Fibroblast of peridontal ligament (primary cell): ENCODE measurements at regions not wholly inside any gene's neighbourhood (a gene's known extent, or its start where the extent isn't known, plus 50 kb on each side); places are given as distances from the start of the nearest gene placed in this dataset.

Experiments
- DNase-seq: peaks from one replicate; pipeline ENCODE4 v3.0.0-alpha.2; 2010; ENCODE audit errors: extremely low read depth

DNA sequence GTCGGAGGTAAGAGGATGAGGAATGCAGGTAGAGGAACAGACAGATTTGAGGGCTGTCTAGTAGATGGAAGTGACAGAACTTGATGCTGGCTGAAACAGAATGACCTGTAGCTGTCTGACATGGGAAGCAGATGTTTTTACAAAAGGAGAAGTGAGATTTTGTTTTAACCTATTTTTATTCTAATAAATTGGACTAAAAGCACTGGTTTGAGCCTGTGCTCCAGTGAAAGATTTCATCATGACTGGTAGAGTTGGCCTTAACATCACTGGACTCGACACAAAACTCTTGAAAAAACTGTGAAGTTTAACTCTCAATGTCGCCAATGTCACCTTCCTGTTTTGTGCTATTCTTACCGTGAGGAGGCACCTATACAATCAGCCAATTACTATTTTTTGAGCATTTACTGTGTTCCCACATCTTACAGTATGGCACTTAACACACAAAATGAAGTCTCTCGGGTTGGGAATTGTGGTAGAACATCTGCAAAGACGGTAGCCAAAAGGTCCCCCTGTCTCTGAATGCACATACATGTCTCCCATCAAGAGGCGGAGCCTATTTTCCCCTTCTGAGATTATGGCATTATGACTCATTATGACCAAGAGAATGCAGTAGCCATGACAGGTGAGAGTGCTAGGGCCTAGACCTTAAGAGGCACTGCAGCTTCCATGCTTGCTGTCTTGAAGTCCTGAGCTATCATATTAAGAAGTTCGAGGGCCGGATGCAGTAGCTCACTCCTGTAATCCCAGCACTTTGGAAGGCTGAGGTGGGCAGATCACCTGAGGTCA is 93.2 kb downstream of the FOXF2 start:
- DNase-seq = no peak

GRCh38 chr6:1485678-1486077 is 96.3 kb downstream of the FOXF2 start:
- DNase-seq = peak; percentile 92

DNA sequence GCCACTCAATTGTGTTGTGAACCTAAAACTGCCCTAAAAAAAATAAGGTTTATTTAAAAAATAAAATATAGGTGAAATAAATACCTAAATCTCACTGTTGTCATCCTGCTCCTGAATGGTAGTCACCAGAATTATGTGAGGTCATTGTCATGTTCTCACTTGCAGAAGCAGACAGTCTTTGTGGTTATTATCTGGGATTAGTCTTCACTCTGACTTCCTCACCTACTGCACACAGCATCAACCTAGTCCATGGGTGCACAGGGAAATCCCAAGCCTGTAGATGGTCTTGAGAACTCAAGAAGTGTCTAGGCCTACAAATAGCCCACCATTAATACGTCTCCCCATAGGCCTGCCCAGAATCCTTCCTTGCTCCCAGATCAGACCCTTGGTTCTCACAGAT is 97.0 kb downstream of the FOXF2 start:
- DNase-seq = no peak

DNA sequence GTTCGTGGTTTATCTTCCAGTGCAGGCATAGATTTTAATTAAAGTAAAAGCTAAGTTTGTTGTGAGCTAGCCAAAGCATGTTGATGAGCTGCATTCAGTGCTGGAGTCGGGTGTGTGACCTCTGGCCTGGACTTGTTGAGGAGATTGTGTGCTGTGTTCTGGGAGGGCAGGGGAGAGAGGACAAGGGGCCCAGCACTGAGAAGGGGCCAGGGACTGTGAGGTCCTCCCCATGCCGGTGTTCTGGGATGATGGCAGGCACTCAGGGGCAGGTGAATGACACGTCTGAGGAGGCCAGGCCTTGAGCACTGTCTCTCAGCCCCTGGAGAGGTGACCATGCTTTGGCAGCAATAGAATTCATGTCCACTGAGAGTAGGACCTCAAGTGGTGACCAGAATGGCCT is 97.9 kb downstream of the FOXF2 start:
- no peak for DNase-seq

DNA sequence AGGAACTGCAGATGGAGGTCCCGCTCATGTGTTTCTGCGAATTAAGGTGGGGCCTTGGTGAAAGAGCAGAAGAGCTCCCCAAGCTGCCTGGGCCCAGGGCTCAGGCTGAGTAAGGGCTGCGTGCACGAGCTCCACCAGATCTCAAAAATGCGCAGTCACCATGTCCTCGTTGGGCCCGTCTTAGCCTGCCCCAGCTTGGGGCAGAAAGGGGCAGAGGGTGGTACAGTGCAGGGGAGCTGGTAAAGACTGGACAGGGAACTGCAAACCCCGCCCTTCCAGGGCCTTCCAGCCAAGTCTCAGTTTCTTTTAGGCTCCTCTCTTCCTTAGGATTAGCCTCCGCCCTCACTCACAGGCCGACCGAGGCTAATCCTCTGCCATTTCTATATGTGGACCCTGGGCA is 101.6 kb downstream of the FOXF2 start:
- DNase-seq = no peak

- no peak for DNase-seq
Observed at GRCh38 chr6:1491591-1492319, 102.4 kb downstream of the FOXF2 start.

GRCh38 chr6:1494671-1495070 is 105.3 kb downstream of the FOXF2 start:
- DNase-seq = no peak

DNA sequence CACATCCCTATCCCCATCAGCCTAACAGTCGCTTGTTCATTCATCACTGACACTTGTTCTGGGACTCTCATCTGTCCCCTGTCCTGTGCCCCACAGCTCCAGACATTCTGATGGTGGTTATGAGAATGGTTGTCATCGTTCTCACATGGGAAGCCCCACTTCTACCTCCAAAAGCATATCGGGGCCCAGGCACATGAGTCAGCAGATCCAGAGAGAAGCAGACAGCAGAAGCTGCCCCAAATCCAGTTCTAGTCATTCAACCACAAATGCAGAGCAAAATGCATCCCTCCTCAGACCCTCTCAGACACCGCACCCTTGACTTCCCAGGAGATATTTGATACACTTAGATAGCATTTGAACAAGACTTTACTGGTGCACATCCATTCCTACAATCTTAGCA is 106.0 kb downstream of the FOXF2 start:
- DNase-seq = no peak

DNA sequence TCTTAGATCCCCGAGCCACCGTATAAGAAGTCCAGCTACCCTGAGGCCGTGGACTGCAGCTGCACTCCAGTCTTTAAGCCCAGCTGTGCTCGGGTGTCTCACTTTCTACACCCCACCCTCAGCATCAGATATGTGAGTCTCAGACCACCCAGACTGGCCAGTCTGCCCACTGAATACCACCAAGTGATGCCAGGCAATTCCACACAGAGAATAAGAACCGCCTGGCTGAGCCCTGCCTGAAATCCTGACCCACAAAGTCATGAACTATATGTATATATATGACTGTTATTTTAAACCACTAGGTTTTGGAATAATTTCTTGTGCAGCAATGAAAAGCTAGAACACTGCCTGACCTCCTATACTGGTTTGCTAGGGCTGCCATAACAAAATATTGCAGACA is 106.7 kb downstream of the FOXF2 start:
- DNase-seq = no peak

GRCh38 chr6:1496836-1497760 is 107.7 kb downstream of the FOXF2 start:
- DNase-seq = no peak

- DNase-seq = no peak
Observed at GRCh38 chr6:1497761-1498105, 108.4 kb downstream of the FOXF2 start.

GRCh38 chr6:1498491-1499113 is 109.2 kb downstream of the FOXF2 start:
- peak; percentile 41 for DNase-seq

- DNase-seq = no peak
Observed at GRCh38 chr6:1499777-1500176, 109.9 kb upstream of the FOXC1 start.

DNA sequence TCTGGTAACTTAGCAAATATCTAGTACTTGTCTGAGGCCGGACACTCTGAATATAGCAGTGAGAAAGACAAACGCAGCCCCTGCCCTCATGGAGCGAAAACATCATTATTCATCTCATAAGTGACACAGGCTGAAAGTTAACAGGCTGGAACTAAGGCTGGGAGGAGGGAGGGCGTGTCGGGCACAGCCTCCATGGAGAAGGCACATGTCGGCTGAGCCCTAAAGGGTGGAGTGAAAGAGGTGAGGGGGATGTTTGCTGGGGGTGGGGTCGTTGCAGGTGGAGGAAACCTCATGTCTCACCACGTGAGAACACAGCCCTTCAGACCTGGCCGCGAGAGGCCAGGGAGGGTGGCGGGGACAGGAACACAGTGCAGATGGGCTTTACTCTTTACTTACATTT is 108.8 kb upstream of the FOXC1 start:
- DNase-seq = no peak

GRCh38 chr6:1502041-1502440 is 107.7 kb upstream of the FOXC1 start:
- DNase-seq = no peak

DNA sequence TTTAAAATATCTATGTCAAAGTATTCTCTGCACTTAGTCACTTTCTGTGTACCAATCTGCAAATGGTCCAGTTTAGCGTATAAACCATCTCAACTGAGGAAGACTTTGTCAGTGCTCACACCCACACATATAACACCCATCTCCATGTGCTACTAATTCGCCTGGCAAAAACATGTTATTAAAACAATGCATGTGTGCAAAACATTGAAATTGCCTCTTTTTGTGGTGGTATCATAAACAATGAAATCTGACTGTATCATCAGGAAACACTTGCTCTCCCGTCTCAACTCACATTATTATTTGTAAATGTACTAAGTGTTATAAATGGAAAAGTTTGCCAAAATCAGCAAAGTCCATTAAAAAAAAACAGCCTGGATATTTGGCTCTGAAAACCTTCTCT is 105.9 kb upstream of the FOXC1 start:
- DNase-seq = no peak

DNA sequence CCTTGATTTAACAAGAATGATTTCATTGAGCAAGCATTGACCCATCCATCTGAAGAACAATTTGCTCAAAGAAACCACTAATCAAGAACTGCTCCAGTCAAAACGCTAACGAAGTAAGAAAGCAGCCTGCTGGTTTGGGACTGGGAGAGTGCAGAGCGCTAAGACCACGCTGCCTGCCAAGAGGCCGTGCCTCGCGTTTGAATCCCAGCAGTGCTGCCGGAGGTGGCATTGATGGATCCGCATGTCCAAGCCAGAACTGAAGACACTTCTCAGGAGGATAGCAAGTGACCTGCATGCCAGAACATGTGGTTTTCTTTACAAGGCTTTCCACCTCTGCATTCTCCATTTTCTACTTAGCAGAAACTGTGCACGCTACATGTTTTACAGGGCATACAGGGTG is 105.2 kb upstream of the FOXC1 start:
- no peak for DNase-seq

DNA sequence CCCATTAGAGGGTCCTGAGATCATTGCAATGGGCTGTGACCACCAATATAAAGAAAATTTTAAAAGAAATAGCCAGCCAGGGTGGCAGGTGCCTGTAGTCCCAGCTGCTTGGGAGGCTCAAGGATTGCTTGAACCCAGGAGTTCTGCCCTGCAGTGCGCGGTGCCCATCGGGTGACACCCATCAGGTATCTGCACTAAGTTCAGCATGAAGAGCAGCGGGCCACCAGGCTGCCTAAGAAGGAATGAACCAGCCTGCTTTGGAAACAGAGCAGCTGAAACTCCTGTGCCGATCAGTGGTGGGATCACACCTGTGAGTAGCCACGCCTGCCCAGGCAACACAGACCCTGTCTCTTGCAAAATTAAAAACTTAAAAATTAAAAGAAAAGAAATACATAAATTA is 102.5 kb upstream of the FOXC1 start:
- no peak for DNase-seq

DNA sequence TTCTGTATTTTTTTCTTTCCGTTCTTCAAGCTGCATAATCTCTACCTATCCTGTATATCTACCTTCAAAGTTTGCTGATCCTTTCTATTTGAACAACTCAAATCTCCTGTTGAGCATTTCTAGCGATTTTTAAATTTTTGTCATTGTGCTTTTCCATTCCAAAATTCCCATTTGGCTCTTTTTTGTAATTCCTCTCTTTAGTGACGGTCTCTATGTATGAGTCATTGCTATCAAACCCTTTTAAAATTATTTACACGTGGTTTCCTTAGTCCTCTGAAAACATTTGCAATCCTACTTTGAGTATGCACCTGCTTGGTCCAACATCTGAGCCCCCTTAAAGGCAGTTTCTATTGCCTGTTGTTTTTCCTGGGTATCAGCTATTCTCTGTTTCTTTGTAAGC is 100.5 kb upstream of the FOXC1 start:
- DNase-seq = no peak

GRCh38 chr6:1510239-1510638 is 99.5 kb upstream of the FOXC1 start:
- DNase-seq = no peak

GRCh38 chr6:1513215-1513780 is 96.4 kb upstream of the FOXC1 start:
- DNase-seq = no peak

- DNase-seq = no peak
Observed at GRCh38 chr6:1514078-1514477, 95.6 kb upstream of the FOXC1 start.
